Lung (tissue), 11 donors: ENCODE measurements at regions not wholly inside any gene's neighbourhood (a gene's known extent, or its start where the extent isn't known, plus 50 kb on each side); places are given as distances from the start of the nearest gene placed in this dataset.

Source experiments
- ATAC-seq: fragments of 200-7000 bp; cut with Tn5 transposase; one replicate; pipeline ENCODE4 v1.9.1; 2020; ENCODE audit warnings: moderate number of reproducible peaks; ENCODE audit not compliant: insufficient read depth, low FRiP score
- DNase-seq, 3 donors: peaks; one replicate each; pipeline ENCODE4 v3.0.0-alpha.2; 2013 to 2017
- H3K27ac ChIP-seq, 2 donors: one replicate each; pipeline ENCODE4 v1.5.1; 2013; ENCODE audit warnings: mild to moderate bottlenecking in 2 of 2, moderate library complexity in 2 of 2, control low read depth in 1 of 2, inconsistent platforms in 1 of 2, low read depth in 1 of 2, low read length in 1 of 2
- H3K27me3 ChIP-seq, 3 donors: one replicate each; pipeline ENCODE4 v1.5.1; 2013; ENCODE audit warnings: low read length in 2 of 3; ENCODE audit not compliant: control insufficient read depth in 3 of 3, insufficient read depth in 3 of 3
- H3K36me3 ChIP-seq, 4 donors: one replicate each; pipeline ENCODE4 v1.5.1; 2013; ENCODE audit warnings: low read length in 4 of 4, mild to moderate bottlenecking in 1 of 4, moderate library complexity in 1 of 4; ENCODE audit not compliant: control insufficient read depth in 4 of 4, insufficient read depth in 4 of 4
- H3K4me1 ChIP-seq, 5 donors: one replicate each; pipeline ENCODE4 v1.5.1; 2013; ENCODE audit warnings: low read length in 5 of 5, mild to moderate bottlenecking in 2 of 5, moderate library complexity in 1 of 5; ENCODE audit not compliant: control insufficient read depth in 5 of 5, insufficient read depth in 5 of 5
- H3K4me3 ChIP-seq: one replicate; pipeline ENCODE4 v1.5.1; 2013; ENCODE audit warnings: mild to moderate bottlenecking, control low read depth, moderate library complexity
- H3K9ac ChIP-seq, 2 donors: one replicate each; pipeline ENCODE4 v1.5.1; 2013; ENCODE audit warnings: low read length in 2 of 2, control low read depth in 1 of 2; ENCODE audit not compliant: insufficient read depth in 1 of 2
- H3K9me3 ChIP-seq, 4 donors: one replicate each; pipeline ENCODE4 v1.5.1; 2013; ENCODE audit warnings: low read length in 3 of 4, mild to moderate bottlenecking in 1 of 4, moderate library complexity in 1 of 4; ENCODE audit not compliant: control insufficient read depth in 4 of 4, insufficient read depth in 3 of 4
- WGBS, 2 donors: extraction: QIAGEN DNeasy Blood & Tissue Kit; methylation state at CpG; one replicate each; pipeline ENCODE4 v1.1.7; 2013; 5-methylcytosine and 5-hydroxymethylcytosine counted together
- TF ChIP-seq, protein P1 (sequence below): IDR thresholded peaks from 2 replicates; pipeline ENCODE4 v1.5.1; 2012; ENCODE audit warnings: mild to moderate bottlenecking; ENCODE audit errors: control extremely low read depth, extremely low read depth
- donor health status: control.
- donor health status: control.
- donor health status: Bipolar disorder and iron deficiency.
- donor health status: healthy.
- donor health status: DM: yes; HTN: yes; CAD: no.

DNA sequence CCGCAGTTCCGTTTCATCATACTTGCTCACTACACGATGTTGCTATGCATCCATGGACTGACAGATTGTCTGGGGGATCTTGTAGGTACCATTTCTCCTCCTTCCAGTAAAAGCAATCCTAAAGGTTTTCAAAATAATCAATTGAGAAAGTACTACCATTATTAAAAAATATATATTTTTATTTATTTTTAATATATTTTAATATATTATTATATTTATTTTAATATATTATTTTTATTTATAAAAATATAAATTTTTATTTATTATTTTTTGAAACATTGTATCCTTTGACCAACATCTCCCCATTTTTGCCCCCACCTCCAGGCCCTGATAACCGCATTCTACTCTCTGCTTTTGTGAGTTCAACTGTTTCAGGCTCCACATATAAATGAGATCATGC is 237.6 kb upstream of the IRX4 start:
- no peak overlapping the region for H3K9ac ChIP-seq
- no peaks in the 10 kb centered on the region for H3K27me3 ChIP-seq
- DNase-seq (no peak), ATAC-seq (no peak)
- no peak overlapping the region for H3K4me3 ChIP-seq
- TF ChIP-seq, protein P1, sequence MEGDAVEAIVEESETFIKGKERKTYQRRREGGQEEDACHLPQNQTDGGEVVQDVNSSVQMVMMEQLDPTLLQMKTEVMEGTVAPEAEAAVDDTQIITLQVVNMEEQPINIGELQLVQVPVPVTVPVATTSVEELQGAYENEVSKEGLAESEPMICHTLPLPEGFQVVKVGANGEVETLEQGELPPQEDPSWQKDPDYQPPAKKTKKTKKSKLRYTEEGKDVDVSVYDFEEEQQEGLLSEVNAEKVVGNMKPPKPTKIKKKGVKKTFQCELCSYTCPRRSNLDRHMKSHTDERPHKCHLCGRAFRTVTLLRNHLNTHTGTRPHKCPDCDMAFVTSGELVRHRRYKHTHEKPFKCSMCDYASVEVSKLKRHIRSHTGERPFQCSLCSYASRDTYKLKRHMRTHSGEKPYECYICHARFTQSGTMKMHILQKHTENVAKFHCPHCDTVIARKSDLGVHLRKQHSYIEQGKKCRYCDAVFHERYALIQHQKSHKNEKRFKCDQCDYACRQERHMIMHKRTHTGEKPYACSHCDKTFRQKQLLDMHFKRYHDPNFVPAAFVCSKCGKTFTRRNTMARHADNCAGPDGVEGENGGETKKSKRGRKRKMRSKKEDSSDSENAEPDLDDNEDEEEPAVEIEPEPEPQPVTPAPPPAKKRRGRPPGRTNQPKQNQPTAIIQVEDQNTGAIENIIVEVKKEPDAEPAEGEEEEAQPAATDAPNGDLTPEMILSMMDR, result no peak
- no peaks in the 10 kb centered on the region for H3K9me3 ChIP-seq
- no peaks in the 10 kb centered on the region for H3K36me3 ChIP-seq
- peaks cover 0 to 10% (median 0%) of the 10 kb centered on the region in 5 donors for H3K4me1 ChIP-seq
- 77 to 85% methylated on average over 4 of the region's 4 CpGs for WGBS, 2 donors
- no peak overlapping the region for H3K27ac ChIP-seq

DNA sequence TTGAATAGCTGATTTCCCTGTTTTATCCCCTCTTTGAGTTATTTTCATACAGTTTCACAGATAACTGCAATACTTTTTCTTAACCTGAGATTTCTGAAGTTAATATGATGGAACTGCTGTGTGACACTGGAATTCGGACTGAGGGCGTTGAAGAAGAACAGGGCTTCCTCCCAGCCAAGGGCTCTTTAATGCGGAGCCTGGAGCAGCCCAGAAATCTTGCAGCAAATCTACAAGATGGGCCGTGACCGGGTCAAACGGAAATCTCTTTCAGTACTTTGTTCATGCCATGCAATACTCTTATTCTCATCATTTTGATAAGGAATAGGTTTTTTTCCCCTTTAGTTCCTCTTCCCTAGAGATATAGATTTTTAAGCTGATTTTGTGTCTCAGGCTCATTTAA is 236.8 kb upstream of the IRX4 start:
- no peaks in the 10 kb centered on the region for H3K36me3 ChIP-seq
- TF ChIP-seq, protein P1, result no peak

DNA sequence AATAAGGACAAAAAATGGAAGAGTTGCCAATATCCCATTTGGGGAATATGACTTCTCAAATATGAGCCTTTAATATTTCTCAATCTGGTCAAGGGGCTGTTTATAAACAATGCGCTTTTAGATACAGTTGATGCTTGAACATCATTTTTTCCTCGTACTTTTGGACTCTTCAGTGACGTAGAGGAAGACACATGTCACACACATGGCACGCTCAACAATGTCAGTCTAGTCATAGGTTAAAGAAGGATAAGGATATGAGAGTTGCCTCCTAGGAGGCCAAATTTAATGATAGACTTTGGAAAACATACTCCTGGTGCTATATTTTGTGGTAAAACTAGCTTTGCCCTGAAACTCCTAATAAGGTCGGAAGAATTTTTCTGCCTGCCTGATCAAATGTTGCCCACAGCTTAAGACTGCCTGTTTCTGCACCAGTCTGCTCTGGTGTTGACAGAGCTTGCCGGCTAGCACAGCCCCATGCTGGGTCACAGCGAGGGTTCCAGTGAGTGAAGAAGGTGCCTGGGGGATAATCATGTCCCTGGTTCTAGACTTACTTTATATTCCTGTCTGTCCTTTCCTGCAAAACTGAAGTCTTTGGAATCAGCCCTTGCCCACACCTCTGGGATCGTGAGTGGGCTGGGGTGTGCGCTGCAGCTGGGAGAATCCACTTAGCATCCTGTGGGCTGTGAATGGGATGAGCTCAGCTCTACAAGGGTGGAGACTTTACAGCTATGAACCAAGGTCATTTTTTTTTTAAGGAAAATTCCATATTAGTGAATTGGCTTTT is 230.8 kb upstream of the IRX4 start:
- TF ChIP-seq, protein P1, result no peak
- DNase-seq, result no peak
- Histone ChIP-seq H3K9ac (no peak overlapping the region), H3K4me1 (no peaks in the 10 kb centered on the region), H3K4me3 (no peak overlapping the region), H3K9me3 (no peaks in the 10 kb centered on the region), H3K27me3 (peaks cover 0 to 5% (median 0%) of the 10 kb centered on the region in 3 donors), H3K27ac (no peak overlapping the region), H3K36me3 (no peaks in the 10 kb centered on the region)
- WGBS, 2 donors, result 77 to 81% methylated on average over 9 of the region's 9 CpGs
- no peak for ATAC-seq

More for the DNA sequence above, 236.8 kb upstream of the IRX4 start:
- Histone ChIP-seq H3K27me3 (peaks cover 0 to 2% (median 0%) of the 10 kb centered on the region in 3 donors), H3K4me1 (peaks cover 0 to 10% (median 0%) of the 10 kb centered on the region in 5 donors), H3K9me3 (no peaks in the 10 kb centered on the region), H3K4me3 (no peak overlapping the region), H3K27ac (no peak overlapping the region), H3K9ac (no peak overlapping the region)
- ATAC-seq, result no peak
- peak in 1 of 3 donors; percentile 10 for DNase-seq
- 41 to 74% methylated on average over 6 of the region's 6 CpGs for WGBS, 2 donors
